Activated B cell treated with CpG ODN at 0.5 μM for 24 hours (primary cell): ENCODE measurements at regions not wholly inside any gene's neighbourhood (a gene's known extent, or its start where the extent isn't known, plus 50 kb on each side); places are given as distances from the start of the nearest gene placed in this dataset.

Source experiments
- ATAC-seq: fragments of 200-7000 bp; cut with Tn5 transposase; one replicate; pipeline ENCODE4 v1.10.0; 2021; ENCODE audit warnings: low read depth, mild to moderate bottlenecking, moderate library complexity
- CTCF ChIA-PET: fragments of 350-600 bp; sonication (Branson Sonifier 250); formaldehyde crosslinking; loops from one replicate; lab custom pipeline; 2021; ENCODE audit warnings: antibody characterized with exemption; lab: Charles Lee
- POLR2A ChIA-PET: fragments of 350-600 bp; sonication (Branson Sonifier 250); formaldehyde crosslinking; loops from one replicate; lab custom pipeline; 2021; ENCODE audit warnings: antibody characterized with exemption; lab: Charles Lee
- DNase-seq: peaks from one replicate; pipeline ENCODE4 v3.0.0; 2022
- H3K27ac Mint-ChIP-seq: one replicate; pipeline ENCODE4 v1.8.0; 2020; ENCODE audit warnings: mixed read lengths
- H3K27me3 Mint-ChIP-seq: one replicate; pipeline ENCODE4 v1.8.0; 2021; ENCODE audit warnings: mixed read lengths
- H3K36me3 Mint-ChIP-seq: one replicate; pipeline ENCODE4 v1.8.0; 2021; ENCODE audit warnings: low read depth, mixed read lengths
- H3K4me1 Mint-ChIP-seq: one replicate; pipeline ENCODE4 v1.8.0; 2021; ENCODE audit warnings: mixed read lengths
- H3K4me3 Mint-ChIP-seq: one replicate; pipeline ENCODE4 v1.8.0; 2020; ENCODE audit warnings: mild to moderate bottlenecking, mixed read lengths
- H3K9me3 Mint-ChIP-seq: one replicate; pipeline ENCODE4 v1.8.0; 2020; ENCODE audit warnings: mixed read lengths
- intact Hi-C: fragments of 100-400 bp; cut with micrococcal nuclease; formaldehyde crosslinking; loops from one replicate; pipeline ENCODE4 v1.15.1; 2024
- TF ChIP-seq, protein P1 (sequence below): fragments of 200-600 bp; IDR thresholded peaks from one replicate; pipeline ENCODE4 v1.8.0; 2022; ENCODE audit warnings: antibody characterized with exemption, mild to moderate bottlenecking

DNA sequence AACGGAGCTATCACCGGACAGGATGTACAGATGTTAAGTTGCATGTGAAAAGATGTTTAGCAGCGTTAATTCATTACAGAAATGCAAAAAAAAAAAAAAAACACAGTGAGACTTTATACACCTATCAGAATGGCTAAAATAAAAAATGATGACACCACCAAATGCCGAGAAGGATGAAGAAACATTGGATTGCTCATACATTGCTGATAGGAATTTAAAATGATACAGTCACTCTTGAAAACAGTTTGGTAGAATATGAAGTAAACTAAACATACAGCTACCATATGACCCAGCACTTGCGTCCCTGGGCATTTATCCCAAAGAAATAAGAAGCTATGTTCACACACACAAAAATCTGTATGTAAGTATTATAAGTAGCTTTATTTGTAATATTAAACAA is 574.1 kb downstream of the SLC16A7 start:
- intact Hi-C loops, result no loop called here
- no peaks in the 10 kb centered on the region for H3K9me3 Mint-ChIP-seq
- no peaks in the 10 kb centered on the region for H3K36me3 Mint-ChIP-seq
- H3K4me3 Mint-ChIP-seq, result no peak overlapping the region
- ChIA-PET POLR2A (no interaction called here), CTCF (no interaction called here)
- H3K27ac Mint-ChIP-seq, result no peak overlapping the region
- DNase-seq (no peak), ATAC-seq (no peak)
- TF ChIP-seq, protein P1, sequence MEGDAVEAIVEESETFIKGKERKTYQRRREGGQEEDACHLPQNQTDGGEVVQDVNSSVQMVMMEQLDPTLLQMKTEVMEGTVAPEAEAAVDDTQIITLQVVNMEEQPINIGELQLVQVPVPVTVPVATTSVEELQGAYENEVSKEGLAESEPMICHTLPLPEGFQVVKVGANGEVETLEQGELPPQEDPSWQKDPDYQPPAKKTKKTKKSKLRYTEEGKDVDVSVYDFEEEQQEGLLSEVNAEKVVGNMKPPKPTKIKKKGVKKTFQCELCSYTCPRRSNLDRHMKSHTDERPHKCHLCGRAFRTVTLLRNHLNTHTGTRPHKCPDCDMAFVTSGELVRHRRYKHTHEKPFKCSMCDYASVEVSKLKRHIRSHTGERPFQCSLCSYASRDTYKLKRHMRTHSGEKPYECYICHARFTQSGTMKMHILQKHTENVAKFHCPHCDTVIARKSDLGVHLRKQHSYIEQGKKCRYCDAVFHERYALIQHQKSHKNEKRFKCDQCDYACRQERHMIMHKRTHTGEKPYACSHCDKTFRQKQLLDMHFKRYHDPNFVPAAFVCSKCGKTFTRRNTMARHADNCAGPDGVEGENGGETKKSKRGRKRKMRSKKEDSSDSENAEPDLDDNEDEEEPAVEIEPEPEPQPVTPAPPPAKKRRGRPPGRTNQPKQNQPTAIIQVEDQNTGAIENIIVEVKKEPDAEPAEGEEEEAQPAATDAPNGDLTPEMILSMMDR, result no peak
- no peaks in the 10 kb centered on the region for H3K27me3 Mint-ChIP-seq
- H3K4me1 Mint-ChIP-seq, result no peaks in the 10 kb centered on the region

DNA sequence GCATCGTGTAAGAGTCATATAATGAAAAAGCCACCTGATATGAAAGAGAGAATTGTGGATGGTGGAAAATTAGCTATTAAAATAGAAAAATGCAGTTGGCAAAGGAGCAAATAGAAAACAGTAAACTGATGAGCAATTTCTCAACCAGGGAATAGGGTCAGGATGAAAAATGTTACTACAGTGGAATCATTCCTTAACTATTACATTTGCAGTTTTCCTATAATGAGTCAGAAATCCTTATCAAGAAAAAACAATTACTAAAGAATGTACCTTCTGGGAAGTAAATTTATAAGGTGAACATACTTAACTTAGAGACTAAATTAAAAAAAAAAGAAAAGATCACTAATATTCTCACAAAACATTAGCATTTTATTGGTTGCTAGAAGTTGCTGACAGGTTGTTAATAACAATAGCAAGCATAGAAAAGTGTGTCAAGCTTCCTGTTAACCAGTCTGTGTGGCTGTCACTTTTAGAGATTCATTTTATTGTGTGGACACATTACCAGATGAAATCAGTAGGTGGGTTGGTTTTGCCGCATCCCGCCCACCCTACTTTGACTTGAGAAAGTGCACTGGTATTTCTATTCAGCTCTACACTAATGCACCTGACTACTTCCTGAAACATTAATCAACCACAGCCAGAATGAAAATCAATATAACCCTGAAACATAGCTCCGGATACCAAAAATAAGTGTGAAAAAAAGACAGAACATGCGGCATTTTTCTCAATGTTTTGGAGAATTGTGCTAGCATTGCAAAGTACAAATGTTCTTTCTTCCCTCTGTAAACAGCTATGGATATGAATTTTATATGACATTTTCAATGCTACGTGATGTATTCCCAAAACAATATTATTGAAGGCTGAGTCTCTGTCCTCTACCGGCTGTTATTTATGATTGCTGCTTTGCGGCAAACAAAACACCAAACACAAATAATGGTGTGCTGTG is 576.7 kb downstream of the SLC16A7 start:
- ATAC-seq, result no peak
- TF ChIP-seq, protein P1, result no peak
- H3K9me3 Mint-ChIP-seq, result no peaks in the 10 kb centered on the region
- no peaks in the 10 kb centered on the region for H3K4me1 Mint-ChIP-seq
- no peak overlapping the region for H3K27ac Mint-ChIP-seq
- no peak overlapping the region for H3K4me3 Mint-ChIP-seq
- intact Hi-C loops, result no loop called here
- no peak for DNase-seq
- H3K36me3 Mint-ChIP-seq, result no peaks in the 10 kb centered on the region
- no peaks in the 10 kb centered on the region for H3K27me3 Mint-ChIP-seq
- ChIA-PET POLR2A (no interaction called here), CTCF (no interaction called here)

- no peaks in the 10 kb centered on the region for H3K9me3 Mint-ChIP-seq
- ChIA-PET POLR2A (no interaction called here), CTCF (no interaction called here)
- H3K27ac Mint-ChIP-seq, result no peak overlapping the region
- TF ChIP-seq, protein P1, result no peak
- H3K4me3 Mint-ChIP-seq, result no peak overlapping the region
- no peak for DNase-seq
- no peaks in the 10 kb centered on the region for H3K27me3 Mint-ChIP-seq
- ATAC-seq, result no peak
- intact Hi-C loops, result no loop called here
- no peaks in the 10 kb centered on the region for H3K36me3 Mint-ChIP-seq
- H3K4me1 Mint-ChIP-seq, result no peaks in the 10 kb centered on the region
Measured at GRCh38 chr12:60173224-60174170, 577.7 kb downstream of the SLC16A7 start.

DNA sequence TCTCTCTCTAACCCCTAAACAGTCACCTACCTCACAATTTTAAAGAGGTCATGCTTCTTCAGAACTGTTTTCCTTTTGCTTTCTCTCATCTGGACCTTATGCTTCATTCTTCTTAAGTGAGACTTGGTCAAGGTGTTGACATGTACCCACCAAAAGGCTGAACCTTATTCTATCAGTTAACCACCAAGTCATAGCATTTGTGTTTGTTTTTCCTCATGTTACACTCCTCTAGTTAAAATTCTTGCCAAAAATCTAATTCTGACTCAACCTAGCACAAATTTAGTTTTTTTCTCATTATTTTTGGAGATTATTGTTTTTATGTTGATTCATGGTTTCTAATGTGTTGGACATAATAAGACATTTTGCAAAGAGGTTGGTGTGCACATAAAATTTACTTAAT is 578.6 kb downstream of the SLC16A7 start:
- CTCF ChIA-PET, result no interaction called here
- POLR2A ChIA-PET, result no interaction called here
- TF ChIP-seq, protein P1, result no peak

GRCh38 chr12:60174941-60175340 is 579.1 kb downstream of the SLC16A7 start:
- TF ChIP-seq, protein P1, result no peak
- ChIA-PET POLR2A (no interaction called here), CTCF (no interaction called here)
- Mint-ChIP-seq H3K36me3 (no peaks in the 10 kb centered on the region), H3K4me1 (no peaks in the 10 kb centered on the region), H3K4me3 (no peak overlapping the region), H3K9me3 (no peaks in the 10 kb centered on the region), H3K27me3 (no peaks in the 10 kb centered on the region), H3K27ac (no peak overlapping the region)
- ATAC-seq, result no peak
- intact Hi-C loops, result no loop called here
- no peak for DNase-seq

More for the DNA sequence above, 578.6 kb downstream of the SLC16A7 start:
- Mint-ChIP-seq H3K36me3 (no peaks in the 10 kb centered on the region), H3K27me3 (no peaks in the 10 kb centered on the region), H3K27ac (no peak overlapping the region), H3K4me3 (no peak overlapping the region), H3K9me3 (no peaks in the 10 kb centered on the region), H3K4me1 (no peaks in the 10 kb centered on the region)
- DNase-seq, result no peak
- intact Hi-C loops, result no loop called here
- no peak for ATAC-seq
